ENCODE measurements at regions not wholly inside any gene's neighbourhood (a gene's known extent, or its start where the extent isn't known, plus 50 kb on each side); places are given as distances from the start of the nearest gene placed in this dataset.

DNA sequence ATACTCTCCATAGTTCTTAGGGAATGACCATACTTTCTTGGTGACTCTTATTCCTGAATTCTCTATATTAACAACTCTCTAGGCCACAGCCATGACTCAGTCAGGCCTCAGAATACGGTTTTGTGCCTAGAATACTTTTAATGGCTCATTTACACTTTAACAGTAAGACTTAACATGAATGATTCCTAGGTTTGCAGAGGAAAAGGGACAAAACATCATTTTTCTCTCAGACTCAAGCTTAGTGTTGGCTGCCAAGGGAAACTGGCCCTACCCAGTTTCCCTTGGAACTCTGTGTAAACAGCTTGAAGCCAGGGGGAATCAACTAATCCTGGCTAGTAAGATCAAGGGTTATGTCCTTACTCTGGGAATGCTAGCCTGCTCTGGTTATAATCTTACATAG is 164.9 kb upstream of the PKN2 start:
- WGBS, 2 donors = 30 to 36% methylated on average over 1 of the region's 1 CpG
- ATAC-seq (no peak), DNase-seq (no peak)
- Histone ChIP-seq H3K9me3 (no peaks in the 10 kb centered on the region), H3K4me3 (no peak overlapping the region), H3K27me3 (no peaks in the 10 kb centered on the region), H3K36me3 (replicated peaks in 1 of 2; ENCODE audit: insufficient read depth in 1 of 2, low read depth in 2 of 2) (no peaks in the 10 kb centered on the region), H3K27ac (no peak overlapping the region), H3K4me1 (peaks cover 12% of the 10 kb centered on the region)
- intact Hi-C loops (cut with DNase I) = no loop called here
- TF ChIP-seq, protein P1, sequence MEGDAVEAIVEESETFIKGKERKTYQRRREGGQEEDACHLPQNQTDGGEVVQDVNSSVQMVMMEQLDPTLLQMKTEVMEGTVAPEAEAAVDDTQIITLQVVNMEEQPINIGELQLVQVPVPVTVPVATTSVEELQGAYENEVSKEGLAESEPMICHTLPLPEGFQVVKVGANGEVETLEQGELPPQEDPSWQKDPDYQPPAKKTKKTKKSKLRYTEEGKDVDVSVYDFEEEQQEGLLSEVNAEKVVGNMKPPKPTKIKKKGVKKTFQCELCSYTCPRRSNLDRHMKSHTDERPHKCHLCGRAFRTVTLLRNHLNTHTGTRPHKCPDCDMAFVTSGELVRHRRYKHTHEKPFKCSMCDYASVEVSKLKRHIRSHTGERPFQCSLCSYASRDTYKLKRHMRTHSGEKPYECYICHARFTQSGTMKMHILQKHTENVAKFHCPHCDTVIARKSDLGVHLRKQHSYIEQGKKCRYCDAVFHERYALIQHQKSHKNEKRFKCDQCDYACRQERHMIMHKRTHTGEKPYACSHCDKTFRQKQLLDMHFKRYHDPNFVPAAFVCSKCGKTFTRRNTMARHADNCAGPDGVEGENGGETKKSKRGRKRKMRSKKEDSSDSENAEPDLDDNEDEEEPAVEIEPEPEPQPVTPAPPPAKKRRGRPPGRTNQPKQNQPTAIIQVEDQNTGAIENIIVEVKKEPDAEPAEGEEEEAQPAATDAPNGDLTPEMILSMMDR (IDR thresholded peaks at IDR 0.05) = no peak
- no peak for TF ChIP-seq POLR2A (IDR thresholded peaks at IDR 0.05)

DNA sequence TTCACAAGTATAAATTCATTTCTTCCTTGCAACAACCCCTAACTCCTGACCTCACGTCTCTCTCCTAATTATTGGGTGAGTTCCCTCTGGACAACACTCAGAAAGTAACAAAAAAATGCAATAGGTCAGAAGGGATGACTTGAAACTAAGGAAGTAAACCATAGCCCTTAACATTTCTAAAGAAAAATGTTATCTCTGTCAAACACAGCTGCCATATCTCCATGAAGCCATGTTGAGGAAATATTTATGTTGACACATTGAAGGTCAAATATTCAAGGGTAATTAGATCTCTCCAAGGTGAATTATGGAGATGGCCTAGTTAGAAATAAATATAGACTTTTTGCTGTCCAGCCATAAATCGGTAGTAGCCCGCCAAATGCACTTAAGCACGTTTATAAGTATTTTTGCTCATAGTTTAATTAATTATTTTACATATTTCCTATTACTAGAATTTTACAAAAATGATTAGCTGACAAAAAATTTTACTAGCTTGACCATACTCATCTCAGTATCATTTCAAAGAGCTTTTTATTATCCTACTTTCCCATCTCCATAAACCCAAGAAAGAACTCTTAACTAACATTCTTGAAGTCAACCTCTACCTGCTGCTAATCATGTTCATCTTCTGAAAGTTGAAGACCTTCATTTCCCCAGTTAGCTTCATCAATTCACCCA is 160.1 kb upstream of the PKN2 start:
- DNase-seq = no peak
- 66 to 79% methylated on average over 4 of the region's 4 CpGs for WGBS, 2 donors
- H3K4me1 ChIP-seq = no peaks in the 10 kb centered on the region
- H3K27me3 ChIP-seq = no peaks in the 10 kb centered on the region
- H3K4me3 ChIP-seq = no peak overlapping the region
- ATAC-seq = no peak
- no peaks in the 10 kb centered on the region for H3K36me3 ChIP-seq (replicated peaks in 1 of 2; ENCODE audit: insufficient read depth in 1 of 2, low read depth in 2 of 2)
- no peaks in the 10 kb centered on the region for H3K9me3 ChIP-seq
- intact Hi-C loops (cut with DNase I) = no loop called here
- no peak overlapping the region for H3K27ac ChIP-seq
- TF ChIP-seq, protein P1 (IDR thresholded peaks at IDR 0.05) = no peak
- no peak for TF ChIP-seq POLR2A (IDR thresholded peaks at IDR 0.05)

- no peak for DNase-seq
- TF ChIP-seq POLR2A (IDR thresholded peaks at IDR 0.05) = no peak
- TF ChIP-seq, protein P1 (IDR thresholded peaks at IDR 0.05) = no peak
- WGBS, 2 donors = 87 to 88% methylated on average over 3 of the region's 3 CpGs
- no peak overlapping the region for H3K4me3 ChIP-seq
- intact Hi-C loops (cut with DNase I) = no loop called here
- no peaks in the 10 kb centered on the region for H3K9me3 ChIP-seq
- ATAC-seq = no peak
- H3K4me1 ChIP-seq = no peaks in the 10 kb centered on the region
- H3K27ac ChIP-seq = no peak overlapping the region
- no peaks in the 10 kb centered on the region for H3K36me3 ChIP-seq (replicated peaks in 1 of 2; ENCODE audit: insufficient read depth in 1 of 2, low read depth in 2 of 2)
- H3K27me3 ChIP-seq = no peaks in the 10 kb centered on the region
Observed at GRCh38 chr1:88526456-88526855, 157.6 kb upstream of the PKN2 start.

DNA sequence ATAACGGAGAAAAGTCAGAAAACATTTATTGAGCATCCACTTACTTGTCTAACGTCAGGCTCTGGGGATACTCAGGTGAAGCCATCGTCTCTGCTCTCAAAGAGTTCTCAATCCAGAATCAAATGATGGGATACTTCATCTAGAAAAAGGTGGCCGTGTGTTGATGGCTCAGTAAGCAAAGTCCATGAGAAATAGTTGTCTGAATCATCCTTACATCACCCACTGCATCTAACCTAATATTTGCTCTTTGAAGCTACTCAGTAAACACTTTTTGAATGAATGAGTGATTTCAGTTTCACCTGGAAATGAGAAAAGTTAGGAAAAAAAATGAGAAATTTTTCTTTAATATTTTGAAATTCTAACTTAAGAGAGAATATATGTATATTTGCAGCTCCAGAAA is 155.3 kb upstream of the PKN2 start:
- no peak for DNase-seq

More for the DNA sequence above, 155.3 kb upstream of the PKN2 start:
- TF ChIP-seq, protein P1 (IDR thresholded peaks at IDR 0.05) = no peak
- no peak for TF ChIP-seq POLR2A (IDR thresholded peaks at IDR 0.05)
- no peaks in the 10 kb centered on the region for H3K36me3 ChIP-seq (replicated peaks in 1 of 2; ENCODE audit: insufficient read depth in 1 of 2, low read depth in 2 of 2)
- no peaks in the 10 kb centered on the region for H3K4me1 ChIP-seq
- H3K27ac ChIP-seq = no peak overlapping the region
- H3K27me3 ChIP-seq = no peaks in the 10 kb centered on the region
- no peak for ATAC-seq
- intact Hi-C loops (cut with DNase I) = no loop called here
- 75 to 81% methylated on average over 4 of the region's 4 CpGs for WGBS, 2 donors
- H3K4me3 ChIP-seq = no peak overlapping the region
- H3K9me3 ChIP-seq = no peaks in the 10 kb centered on the region

Data from body of pancreas (tissue), 4 donors.